ENCODE measurements at regions not wholly inside any gene's neighbourhood (a gene's known extent, or its start where the extent isn't known, plus 50 kb on each side); places are given as distances from the start of the nearest gene placed in this dataset.
"Not testable (repeated sequence)": the region's sequence is repeated elsewhere in the genome, so short reads cannot be mapped to it uniquely, and the experiment has no call there.

- intact Hi-C loops (cut with micrococcal nuclease) = no loop called here
- Mint-ChIP-seq H3K27ac (no peak overlapping the region), H3K4me1 (ENCODE audit: low read depth) (no peaks in the 10 kb centered on the region), H3K9me3 (peaks cover 17% of the 10 kb centered on the region), H3K36me3 (ENCODE audit: low read depth) (no peaks in the 10 kb centered on the region), H3K4me3 (ENCODE audit: low read depth) (no peak overlapping the region), H3K27me3 (ENCODE audit: low read depth) (no peaks in the 10 kb centered on the region)
- DNase-seq (ENCODE audit: low spot score) = no peak
These were observed 1224.3 kb upstream of the TENM3 start for GRCh38 chr4:181018913-181019312.

DNA sequence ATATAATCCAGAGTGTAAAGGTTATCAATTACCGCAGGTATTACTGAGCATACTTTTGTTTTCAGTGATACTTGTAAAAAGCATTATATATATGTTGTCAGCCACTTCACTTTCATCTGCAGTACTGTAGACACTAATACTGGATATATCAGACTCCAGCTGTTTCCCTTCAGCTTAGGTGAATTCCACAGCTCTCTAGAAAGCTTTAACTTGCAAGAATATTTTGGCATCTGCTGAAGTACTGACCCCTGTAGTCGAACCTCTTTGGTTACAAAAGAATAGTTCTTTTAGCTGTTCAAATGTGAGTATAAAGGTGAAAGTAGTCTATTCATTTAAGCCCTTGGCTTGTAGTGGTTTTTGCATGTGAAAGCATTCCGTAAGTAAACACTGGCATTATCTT lies 1222.7 kb upstream of the TENM3 start:
- Mint-ChIP-seq H3K36me3 (ENCODE audit: low read depth) (no peaks in the 10 kb centered on the region), H3K27ac (no peak overlapping the region), H3K27me3 (ENCODE audit: low read depth) (no peaks in the 10 kb centered on the region), H3K9me3 (peaks cover 21% of the 10 kb centered on the region), H3K4me3 (ENCODE audit: low read depth) (no peak overlapping the region), H3K4me1 (ENCODE audit: low read depth) (no peaks in the 10 kb centered on the region)
- DNase-seq (ENCODE audit: low spot score) = no peak
- intact Hi-C loops (cut with micrococcal nuclease) = no loop called here

DNA sequence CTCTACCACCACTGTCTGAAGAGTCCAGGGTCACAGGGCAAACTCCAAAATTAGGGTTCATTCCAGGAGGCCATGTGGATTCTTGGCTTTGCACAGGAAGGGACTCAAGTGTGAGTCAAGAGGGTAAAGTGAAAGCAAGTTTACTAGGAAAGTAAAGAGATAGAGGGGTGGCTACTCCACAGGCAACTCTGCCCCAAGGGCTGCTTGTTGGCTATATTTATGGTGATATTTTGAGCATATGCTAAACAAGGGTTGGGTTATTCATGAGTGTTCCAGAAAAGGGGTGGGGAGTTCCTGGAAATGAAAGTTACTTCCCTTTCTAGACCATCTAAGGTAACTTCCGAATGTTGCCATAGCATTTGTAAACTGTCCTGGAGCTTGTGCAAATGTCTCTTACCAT lies 1222.0 kb upstream of the TENM3 start:
- DNase-seq (ENCODE audit: low spot score) = no peak
- no peak overlapping the region for H3K4me3 Mint-ChIP-seq (ENCODE audit: low read depth)
- H3K27ac Mint-ChIP-seq = no peak overlapping the region
- intact Hi-C loops (cut with micrococcal nuclease) = no loop called here
- no peaks in the 10 kb centered on the region for H3K36me3 Mint-ChIP-seq (ENCODE audit: low read depth)
- no peaks in the 10 kb centered on the region for H3K4me1 Mint-ChIP-seq (ENCODE audit: low read depth)
- peaks cover 21% of the 10 kb centered on the region for H3K9me3 Mint-ChIP-seq
- H3K27me3 Mint-ChIP-seq (ENCODE audit: low read depth) = no peaks in the 10 kb centered on the region

DNA sequence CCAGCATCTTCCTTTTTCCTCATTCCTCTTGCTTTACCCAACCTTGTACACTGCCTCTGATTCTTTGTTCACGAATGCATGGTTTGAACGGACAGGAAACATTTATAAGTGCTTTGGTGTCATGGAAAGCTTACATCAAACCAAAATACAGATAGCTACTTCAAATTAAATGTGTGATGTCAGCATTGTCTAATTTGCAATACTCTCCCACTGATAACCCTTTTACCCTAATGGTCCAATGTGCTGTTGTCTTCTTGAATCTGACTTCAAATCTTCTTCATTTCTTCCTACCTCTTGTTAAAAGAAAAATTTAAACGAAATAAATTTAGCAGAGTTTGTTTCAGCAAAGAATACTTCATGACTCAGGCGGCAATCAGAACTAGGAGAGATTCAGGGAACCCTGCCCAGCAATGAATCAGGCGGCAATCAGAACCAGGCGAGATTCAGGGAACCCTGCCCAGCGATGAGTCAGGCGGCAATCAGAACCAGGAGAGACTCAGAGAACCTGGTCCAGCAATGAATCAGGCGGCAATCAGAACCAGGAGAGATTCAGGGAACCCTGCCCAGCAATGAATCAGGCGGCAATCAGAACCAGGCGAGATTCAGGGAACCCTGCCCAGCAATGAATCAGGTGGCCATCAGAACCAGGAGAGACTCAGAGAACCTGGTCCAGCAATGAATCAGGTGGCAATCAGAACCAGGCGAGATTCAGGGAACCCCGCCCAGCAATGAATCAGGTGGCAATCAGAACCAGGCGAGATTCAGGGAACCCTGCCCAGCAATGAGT lies 1212.9 kb upstream of the TENM3 start:
- peaks cover 29% of the 10 kb centered on the region for H3K9me3 Mint-ChIP-seq
- H3K27me3 Mint-ChIP-seq (ENCODE audit: low read depth); H3K36me3 Mint-ChIP-seq (ENCODE audit: low read depth); H3K4me1 Mint-ChIP-seq (ENCODE audit: low read depth); H3K4me3 Mint-ChIP-seq (ENCODE audit: low read depth); intact Hi-C loops (cut with micrococcal nuclease); DNase-seq (ENCODE audit: low spot score); H3K27ac Mint-ChIP-seq: not testable (repeated sequence)

DNA sequence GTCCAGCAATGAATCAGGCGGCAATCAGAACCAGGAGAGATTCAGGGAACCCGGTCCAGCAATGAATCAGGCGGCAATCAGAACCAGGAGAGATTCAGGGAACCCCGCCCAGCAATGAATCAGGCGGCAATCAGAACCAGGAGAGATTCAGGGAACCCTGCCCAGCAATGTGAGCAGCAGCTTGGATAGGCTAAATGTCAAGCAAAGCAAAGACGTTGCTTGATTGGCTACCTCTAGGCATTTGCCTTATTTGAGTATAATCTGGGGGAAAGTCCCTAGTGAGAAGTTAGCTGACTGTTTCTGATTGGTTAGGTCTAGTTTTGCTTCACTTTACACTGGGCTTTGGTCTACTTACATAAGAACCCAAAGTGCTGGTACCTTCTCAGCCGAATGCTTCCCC lies 1212.2 kb upstream of the TENM3 start:
- Mint-ChIP-seq H3K4me1 (ENCODE audit: low read depth) (no peaks in the 10 kb centered on the region), H3K27ac (no peak overlapping the region), H3K9me3 (peaks cover 29% of the 10 kb centered on the region), H3K4me3 (ENCODE audit: low read depth) (no peak overlapping the region), H3K36me3 (ENCODE audit: low read depth) (no peaks in the 10 kb centered on the region), H3K27me3 (ENCODE audit: low read depth) (no peaks in the 10 kb centered on the region)
- intact Hi-C loops (cut with micrococcal nuclease) = no loop called here
- no peak for DNase-seq (ENCODE audit: low spot score)

- no peak overlapping the region for H3K4me3 Mint-ChIP-seq (ENCODE audit: low read depth)
- H3K36me3 Mint-ChIP-seq (ENCODE audit: low read depth) = no peaks in the 10 kb centered on the region
- intact Hi-C loops (cut with micrococcal nuclease) = no loop called here
- H3K27ac Mint-ChIP-seq = no peak overlapping the region
- DNase-seq (ENCODE audit: low spot score) = no peak
- H3K27me3 Mint-ChIP-seq (ENCODE audit: low read depth) = no peaks in the 10 kb centered on the region
- H3K4me1 Mint-ChIP-seq (ENCODE audit: low read depth) = no peaks in the 10 kb centered on the region
- peaks cover 10% of the 10 kb centered on the region for H3K9me3 Mint-ChIP-seq
These were observed 1199.7 kb upstream of the TENM3 start for GRCh38 chr4:181043486-181043885.

- H3K9me3 Mint-ChIP-seq = peaks cover 8% of the 10 kb centered on the region
- DNase-seq (ENCODE audit: low spot score) = no peak
- no peaks in the 10 kb centered on the region for H3K4me1 Mint-ChIP-seq (ENCODE audit: low read depth)
- no peak overlapping the region for H3K4me3 Mint-ChIP-seq (ENCODE audit: low read depth)
- H3K27me3 Mint-ChIP-seq (ENCODE audit: low read depth) = no peaks in the 10 kb centered on the region
- H3K27ac Mint-ChIP-seq = no peak overlapping the region
- H3K36me3 Mint-ChIP-seq (ENCODE audit: low read depth) = no peaks in the 10 kb centered on the region
- intact Hi-C loops (cut with micrococcal nuclease) = no loop called here
These were observed 1196.4 kb upstream of the TENM3 start for GRCh38 chr4:181046809-181047208.

DNA sequence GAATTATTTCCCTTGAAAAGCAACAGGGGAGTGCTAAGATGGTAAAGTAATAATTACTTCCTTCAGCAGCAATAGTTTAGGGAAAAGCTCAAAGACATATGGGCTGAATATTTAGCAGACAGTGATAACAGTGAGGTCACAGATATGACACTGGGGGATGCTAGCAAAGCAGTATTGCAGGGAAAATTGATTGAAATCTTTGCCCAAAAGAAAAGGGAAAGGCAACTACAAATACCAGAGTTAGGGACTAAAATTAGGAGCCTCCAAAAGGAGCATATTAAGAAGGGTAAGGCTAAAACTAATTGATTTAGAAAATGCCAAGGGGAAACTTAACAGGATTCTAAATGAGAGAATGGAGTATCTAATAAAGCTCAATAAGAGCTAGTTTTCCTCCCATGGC lies 1191.3 kb upstream of the TENM3 start:
- Mint-ChIP-seq H3K27ac (no peak overlapping the region), H3K9me3 (peaks cover 7% of the 10 kb centered on the region), H3K27me3 (ENCODE audit: low read depth) (no peaks in the 10 kb centered on the region), H3K4me3 (ENCODE audit: low read depth) (no peak overlapping the region), H3K4me1 (ENCODE audit: low read depth) (no peaks in the 10 kb centered on the region), H3K36me3 (ENCODE audit: low read depth) (no peaks in the 10 kb centered on the region)
- DNase-seq (ENCODE audit: low spot score) = no peak
- intact Hi-C loops (cut with micrococcal nuclease) = no loop called here

GRCh38 chr4:181061787-181062186 lies 1181.4 kb upstream of the TENM3 start:
- DNase-seq (ENCODE audit: low spot score) = no peak
- Mint-ChIP-seq H3K9me3 (peaks cover 5% of the 10 kb centered on the region), H3K27me3 (ENCODE audit: low read depth) (no peaks in the 10 kb centered on the region), H3K36me3 (ENCODE audit: low read depth) (no peaks in the 10 kb centered on the region), H3K4me1 (ENCODE audit: low read depth) (no peaks in the 10 kb centered on the region), H3K4me3 (ENCODE audit: low read depth) (no peak overlapping the region), H3K27ac (no peak overlapping the region)
- intact Hi-C loops (cut with micrococcal nuclease) = no loop called here

- intact Hi-C loops (cut with micrococcal nuclease) = no loop called here
- no peak overlapping the region for H3K4me3 Mint-ChIP-seq (ENCODE audit: low read depth)
- no peaks in the 10 kb centered on the region for H3K36me3 Mint-ChIP-seq (ENCODE audit: low read depth)
These were observed 1180.0 kb upstream of the TENM3 start for GRCh38 chr4:181063212-181063611.

GRCh38 chr4:181077341-181077740 lies 1165.9 kb upstream of the TENM3 start:
- Mint-ChIP-seq H3K9me3 (no peaks in the 10 kb centered on the region), H3K36me3 (ENCODE audit: low read depth) (no peaks in the 10 kb centered on the region), H3K4me1 (ENCODE audit: low read depth) (no peaks in the 10 kb centered on the region), H3K27me3 (ENCODE audit: low read depth) (no peaks in the 10 kb centered on the region), H3K4me3 (ENCODE audit: low read depth) (no peak overlapping the region), H3K27ac (no peak overlapping the region)
- DNase-seq (ENCODE audit: low spot score) = no peak
- intact Hi-C loops (cut with micrococcal nuclease) = no loop called here

More at GRCh38 chr4:181063212-181063611, 1180.0 kb upstream of the TENM3 start:
- Mint-ChIP-seq H3K4me1 (ENCODE audit: low read depth) (no peaks in the 10 kb centered on the region), H3K9me3 (peaks cover 10% of the 10 kb centered on the region), H3K27me3 (ENCODE audit: low read depth) (no peaks in the 10 kb centered on the region), H3K27ac (no peak overlapping the region)
- no peak for DNase-seq (ENCODE audit: low spot score)

DNA sequence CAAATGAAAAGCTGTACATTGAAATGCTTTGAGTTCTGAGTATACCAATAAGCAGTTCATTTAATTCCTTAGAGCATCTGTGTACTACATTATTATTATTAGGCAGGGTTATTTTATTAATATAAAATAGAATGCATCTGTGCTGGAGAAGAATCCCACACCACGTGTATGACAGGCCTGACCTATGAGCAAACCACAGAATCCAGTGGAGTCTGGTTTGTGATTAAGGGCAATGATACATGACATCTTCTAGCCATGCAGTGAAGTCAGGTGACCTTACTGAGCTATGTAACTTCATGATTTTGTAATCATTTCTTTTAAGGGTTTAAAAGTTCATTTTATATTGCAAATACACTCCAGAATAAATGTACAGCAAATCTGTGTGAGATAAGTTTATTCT lies 1165.0 kb upstream of the TENM3 start:
- no peak overlapping the region for H3K27ac Mint-ChIP-seq
- no peaks in the 10 kb centered on the region for H3K27me3 Mint-ChIP-seq (ENCODE audit: low read depth)
- H3K4me3 Mint-ChIP-seq (ENCODE audit: low read depth) = no peak overlapping the region
- no peaks in the 10 kb centered on the region for H3K36me3 Mint-ChIP-seq (ENCODE audit: low read depth)
- no peaks in the 10 kb centered on the region for H3K9me3 Mint-ChIP-seq
- intact Hi-C loops (cut with micrococcal nuclease) = no loop called here
- no peaks in the 10 kb centered on the region for H3K4me1 Mint-ChIP-seq (ENCODE audit: low read depth)
- no peak for DNase-seq (ENCODE audit: low spot score)

- no peaks in the 10 kb centered on the region for H3K27me3 Mint-ChIP-seq (ENCODE audit: low read depth)
- peaks cover 6% of the 10 kb centered on the region for H3K9me3 Mint-ChIP-seq
- no peak overlapping the region for H3K27ac Mint-ChIP-seq
- intact Hi-C loops (cut with micrococcal nuclease) = no loop called here
- no peak overlapping the region for H3K4me3 Mint-ChIP-seq (ENCODE audit: low read depth)
- H3K4me1 Mint-ChIP-seq (ENCODE audit: low read depth) = no peaks in the 10 kb centered on the region
- no peaks in the 10 kb centered on the region for H3K36me3 Mint-ChIP-seq (ENCODE audit: low read depth)
- no peak for DNase-seq (ENCODE audit: low spot score)
These were observed 1159.3 kb upstream of the TENM3 start for GRCh38 chr4:181083757-181084361.

Measured in activated T-helper 2 cell treated with anti-CD3 and anti-CD28 coated beads, Interferon-gamma antibody, Interleukin-2, Interleukin-4, amounts not matched to agents 10 μg/mL and 5 μg/mL and 100 μg/mL, durations not matched to agents 14 hours and 24 hours and 36 hours (primary cell).